CD4-positive, alpha-beta T cell (primary cell): ENCODE measurements at regions not wholly inside any gene's neighbourhood (a gene's known extent, or its start where the extent isn't known, plus 50 kb on each side); places are given as distances from the start of the nearest gene placed in this dataset.

Experiments used
- ATAC-seq: fragments of 200-7000 bp; cut with Tn5 transposase; one replicate; pipeline ENCODE4 v1.10.0; 2022; ENCODE audit warnings: mild to moderate bottlenecking; ENCODE audit not compliant: poor library complexity
- CTCF ChIA-PET: fragments of 350-600 bp; sonication (Branson Sonifier 250); formaldehyde crosslinking; loops from one replicate; lab custom pipeline; 2021; ENCODE audit warnings: antibody characterized with exemption, inconsistent platforms; lab: Charles Lee
- POLR2A ChIA-PET: fragments of 350-600 bp; sonication (Branson Sonifier 250); formaldehyde crosslinking; loops from one replicate; lab custom pipeline; 2021; ENCODE audit warnings: antibody characterized with exemption, inconsistent platforms; lab: Charles Lee
- DNase-seq, 14 experiments: peaks; one replicate each; pipeline ENCODE4 v3.0.0-alpha.2; 2013 to 2020; ENCODE audit warnings: mixed read lengths in 2 of 14
- H3K27ac ChIP-seq, 2 donors: one replicate each; pipeline versions ENCODE4 v1.5.1 to v1.7.0; 2013; ENCODE audit warnings: low read length in 2 of 2, low read depth in 1 of 2, mild to moderate bottlenecking in 1 of 2
- H3K27me3 ChIP-seq, 2 experiments: 1 replicate in 1 of 2; 2 replicates in 1 of 2; pipeline versions ENCODE4 v1.6.1 to v1.7.0; 2013; ENCODE audit warnings: low read length in 2 of 2, control low read depth in 1 of 2, mild to moderate bottlenecking in 1 of 2, moderate library complexity in 1 of 2; ENCODE audit not compliant: insufficient read depth in 2 of 2, control insufficient read depth in 1 of 2
- H3K36me3 ChIP-seq: one replicate; pipeline ENCODE4 v1.6.1; 2013; ENCODE audit warnings: low read length, control low read depth; ENCODE audit not compliant: insufficient read depth
- H3K4me1 ChIP-seq: one replicate; pipeline ENCODE4 v1.6.1; 2013; ENCODE audit warnings: low read length, control low read depth; ENCODE audit not compliant: insufficient read depth
- H3K4me3 ChIP-seq: one replicate; pipeline ENCODE4 v1.5.1; 2013; ENCODE audit warnings: mild to moderate bottlenecking, low read length, moderate library complexity
- H3K9me3 ChIP-seq, 2 experiments: 1 replicate in 1 of 2; 2 replicates in 1 of 2; pipeline versions ENCODE4 v1.6.1 to v1.7.0; 2013; ENCODE audit warnings: low read length in 2 of 2, mild to moderate bottlenecking in 2 of 2, control low read depth in 1 of 2, moderate library complexity in 1 of 2; ENCODE audit not compliant: control insufficient read depth in 1 of 2, insufficient read depth in 1 of 2
- H3K27ac Mint-ChIP-seq: one replicate; pipeline ENCODE4 v1.8.0; 2020; ENCODE audit warnings: mixed read lengths
- H3K27me3 Mint-ChIP-seq: one replicate; pipeline ENCODE4 v1.8.0; 2021; ENCODE audit warnings: mixed read lengths
- H3K36me3 Mint-ChIP-seq: one replicate; pipeline ENCODE4 v1.8.0; 2021; ENCODE audit warnings: low read depth, mixed read lengths
- H3K4me1 Mint-ChIP-seq: one replicate; pipeline ENCODE4 v1.8.0; 2021; ENCODE audit warnings: low read depth, mixed read lengths
- H3K4me3 Mint-ChIP-seq: one replicate; pipeline ENCODE4 v1.8.0; 2020; ENCODE audit warnings: mild to moderate bottlenecking, mixed read lengths
- H3K9me3 Mint-ChIP-seq: one replicate; pipeline ENCODE4 v1.8.0; 2020; ENCODE audit warnings: mixed read lengths
- CTCF ChIP-seq: fragments of 200-600 bp; IDR thresholded peaks from one replicate; pipeline ENCODE4 v1.8.0; 2022; ENCODE audit warnings: antibody characterized with exemption, mild to moderate bottlenecking
- intact Hi-C, 2 experiments: fragments of 100-400 bp; cut with DNase I in 1 of 2; cut with micrococcal nuclease in 1 of 2; formaldehyde crosslinking; loops; one replicate each; pipeline versions ENCODE4 v1.15.1 to v1.9.0; 2023 to 2025; cut with DNase I, micrococcal nuclease

GRCh38 chr5:72608926-72609325, 101.7 kb upstream of the ZNF366 start:
- Histone ChIP-seq H3K9me3 (no peaks in the 10 kb centered on the region), H3K4me1 (no peaks in the 10 kb centered on the region), H3K4me3 (no peak overlapping the region), H3K27me3 (no peaks in the 10 kb centered on the region), H3K27ac (no peak overlapping the region), H3K36me3 (no peaks in the 10 kb centered on the region)
- no peak for TF ChIP-seq CTCF
- no peak overlapping the region for H3K27ac Mint-ChIP-seq
- H3K4me3 Mint-ChIP-seq: no peak overlapping the region
- intact Hi-C loops: no loop called here
- no peaks in the 10 kb centered on the region for H3K9me3 Mint-ChIP-seq
- DNase-seq: no peak
- ChIA-PET POLR2A (no interaction called here), CTCF (no interaction called here)
- no peak for ATAC-seq
- no peaks in the 10 kb centered on the region for H3K27me3 Mint-ChIP-seq
- H3K36me3 Mint-ChIP-seq: no peaks in the 10 kb centered on the region
- no peaks in the 10 kb centered on the region for H3K4me1 Mint-ChIP-seq

GRCh38 chr5:72608297-72608696, 101.1 kb upstream of the ZNF366 start:
- ChIA-PET CTCF (no interaction called here), POLR2A (no interaction called here)
- H3K9me3 Mint-ChIP-seq: no peaks in the 10 kb centered on the region
- H3K27ac Mint-ChIP-seq: no peak overlapping the region
- Histone ChIP-seq H3K27me3 (no peaks in the 10 kb centered on the region), H3K9me3 (no peaks in the 10 kb centered on the region), H3K36me3 (no peaks in the 10 kb centered on the region), H3K4me3 (no peak overlapping the region), H3K27ac (no peak overlapping the region), H3K4me1 (no peaks in the 10 kb centered on the region)
- H3K4me3 Mint-ChIP-seq: no peak overlapping the region
- intact Hi-C loops: no loop called here
- no peaks in the 10 kb centered on the region for H3K36me3 Mint-ChIP-seq
- no peak for ATAC-seq
- DNase-seq: no peak
- no peak for TF ChIP-seq CTCF
- H3K27me3 Mint-ChIP-seq: no peaks in the 10 kb centered on the region
- H3K4me1 Mint-ChIP-seq: no peaks in the 10 kb centered on the region

GRCh38 chr5:72607381-72607780, 100.2 kb upstream of the ZNF366 start:
- intact Hi-C loops: no loop called here
- Histone ChIP-seq H3K27me3 (no peaks in the 10 kb centered on the region), H3K4me1 (no peaks in the 10 kb centered on the region), H3K27ac (no peak overlapping the region), H3K4me3 (no peak overlapping the region), H3K9me3 (no peaks in the 10 kb centered on the region), H3K36me3 (no peaks in the 10 kb centered on the region)
- DNase-seq: no peak
- no peak for ATAC-seq
- no peaks in the 10 kb centered on the region for H3K4me1 Mint-ChIP-seq
- no peaks in the 10 kb centered on the region for H3K36me3 Mint-ChIP-seq
- H3K4me3 Mint-ChIP-seq: no peak overlapping the region
- H3K9me3 Mint-ChIP-seq: no peaks in the 10 kb centered on the region
- TF ChIP-seq CTCF: no peak
- CTCF ChIA-PET: interaction anchor here (0.7 kb wide), 1 partner anchor 983 kb away, joined by 5 read pairs; no protein-coding TSS in a partner anchor
- POLR2A ChIA-PET: no interaction called here
- H3K27ac Mint-ChIP-seq: no peak overlapping the region
- no peaks in the 10 kb centered on the region for H3K27me3 Mint-ChIP-seq
